ENCODE measurements at regions not wholly inside any gene's neighbourhood (a gene's known extent, or its start where the extent isn't known, plus 50 kb on each side); places are given as distances from the start of the nearest gene placed in this dataset.

Small RNA genes in the stretch of these regions (small RNA-seq; reads per million reads assigned to genes)
- gene RNU6-462P: 0 reads per million in 3 experiments
